Karpas-422 (cell line): ENCODE measurements at regions not wholly inside any gene's neighbourhood (a gene's known extent, or its start where the extent isn't known, plus 50 kb on each side); places are given as distances from the start of the nearest gene placed in this dataset.

Experiments
- DNase-seq: peaks from one replicate; pipeline ENCODE4 v3.0.0-alpha.2; 2015
- H2AFZ ChIP-seq: fragments of 200-600 bp; sonication (generic); 2 replicates; pipeline ENCODE4 v1.6.1; 2014; ENCODE audit warnings: antibody characterized with exemption, low read length, mixed read lengths
- H3K27ac ChIP-seq: fragments of 200-600 bp; sonication (generic); 2 replicates; pipeline ENCODE4 v1.5.1; 2014; ENCODE audit warnings: mild to moderate bottlenecking, low read length, moderate library complexity
- H3K27me3 ChIP-seq: fragments of 200-600 bp; sonication (generic); 2 replicates; pipeline ENCODE4 v1.6.1; 2014; ENCODE audit warnings: low read length, mixed read lengths
- H3K36me3 ChIP-seq: fragments of 200-600 bp; sonication (generic); 2 replicates; pipeline ENCODE4 v1.6.1; 2014; ENCODE audit warnings: low read length, mixed read lengths; ENCODE audit not compliant: insufficient read depth
- H3K4me1 ChIP-seq: fragments of 200-600 bp; sonication (generic); 2 replicates; pipeline ENCODE4 v1.6.1; 2014; ENCODE audit warnings: mild to moderate bottlenecking, low read length, mixed read lengths
- H3K4me2 ChIP-seq: fragments of 200-600 bp; sonication (generic); 2 replicates; pipeline ENCODE4 v1.6.1; 2014; ENCODE audit warnings: low read length, low read depth, mild to moderate bottlenecking; ENCODE audit not compliant: poor library complexity, severe bottlenecking
- H3K4me3 ChIP-seq: fragments of 200-600 bp; sonication (generic); 2 replicates; pipeline ENCODE4 v1.5.1; 2014; ENCODE audit warnings: mild to moderate bottlenecking, antibody characterized with exemption, low read length, mixed read lengths
- H3K79me2 ChIP-seq: fragments of 200-600 bp; sonication (generic); 2 replicates; pipeline ENCODE4 v1.6.1; 2014; ENCODE audit warnings: mild to moderate bottlenecking, low read length, mixed read lengths
- H3K9ac ChIP-seq: fragments of 200-600 bp; sonication (generic); 2 replicates; pipeline ENCODE4 v1.6.0; 2014; ENCODE audit warnings: low read length
- H3K9me2 ChIP-seq: fragments of 200-600 bp; sonication (generic), shearing (Covaris generic); replicated peaks from 2 replicates; pipeline ENCODE4 v1.6.0; 2014; ENCODE audit warnings: mild to moderate bottlenecking, low read length, moderate library complexity; ENCODE audit not compliant: insufficient read depth
- H3K9me3 ChIP-seq: fragments of 300-700, 200-600 bp; sonication (generic); 2 replicates; pipeline ENCODE4 v1.6.1; 2014; ENCODE audit warnings: low read length, mixed read lengths
- H4K20me1 ChIP-seq: fragments of 200-600 bp; sonication (generic); 2 replicates; pipeline ENCODE4 v1.6.1; 2014; ENCODE audit warnings: mild to moderate bottlenecking, antibody characterized with exemption, low read length, low read depth; ENCODE audit not compliant: insufficient read depth

DNA sequence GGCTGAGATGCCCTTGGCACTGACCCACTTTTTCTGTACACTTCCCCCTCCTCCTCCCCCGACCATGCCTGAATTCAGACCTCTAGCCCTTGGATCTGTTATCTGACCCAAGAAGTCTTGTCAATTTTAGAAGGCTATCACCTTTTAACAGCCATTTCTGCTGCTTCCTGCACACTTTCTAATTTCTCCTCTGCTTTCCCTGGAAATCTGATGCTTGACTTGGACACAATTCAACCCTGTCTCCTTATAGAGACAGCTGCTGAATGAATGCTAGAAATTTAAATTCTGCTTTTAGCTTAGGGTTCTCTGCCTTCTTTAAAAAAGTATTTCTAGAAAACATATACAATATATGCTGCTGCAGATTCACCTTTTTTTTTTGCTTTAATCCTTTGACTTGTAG is 417.9 kb upstream of the KLF6 start:
- Histone ChIP-seq H2AFZ (no peak overlapping the region), H3K27me3 (no peaks in the 10 kb centered on the region), H3K9ac (no peak overlapping the region), H3K9me2 (no peaks in the 10 kb centered on the region), H3K4me1 (no peaks in the 10 kb centered on the region), H3K4me3 (no peak overlapping the region), H3K36me3 (no peaks in the 10 kb centered on the region), H3K79me2 (no peaks in the 10 kb centered on the region), H3K9me3 (no peaks in the 10 kb centered on the region), H4K20me1 (no peaks in the 10 kb centered on the region), H3K27ac (no peak overlapping the region), H3K4me2 (no peak overlapping the region)
- no peak for DNase-seq

DNA sequence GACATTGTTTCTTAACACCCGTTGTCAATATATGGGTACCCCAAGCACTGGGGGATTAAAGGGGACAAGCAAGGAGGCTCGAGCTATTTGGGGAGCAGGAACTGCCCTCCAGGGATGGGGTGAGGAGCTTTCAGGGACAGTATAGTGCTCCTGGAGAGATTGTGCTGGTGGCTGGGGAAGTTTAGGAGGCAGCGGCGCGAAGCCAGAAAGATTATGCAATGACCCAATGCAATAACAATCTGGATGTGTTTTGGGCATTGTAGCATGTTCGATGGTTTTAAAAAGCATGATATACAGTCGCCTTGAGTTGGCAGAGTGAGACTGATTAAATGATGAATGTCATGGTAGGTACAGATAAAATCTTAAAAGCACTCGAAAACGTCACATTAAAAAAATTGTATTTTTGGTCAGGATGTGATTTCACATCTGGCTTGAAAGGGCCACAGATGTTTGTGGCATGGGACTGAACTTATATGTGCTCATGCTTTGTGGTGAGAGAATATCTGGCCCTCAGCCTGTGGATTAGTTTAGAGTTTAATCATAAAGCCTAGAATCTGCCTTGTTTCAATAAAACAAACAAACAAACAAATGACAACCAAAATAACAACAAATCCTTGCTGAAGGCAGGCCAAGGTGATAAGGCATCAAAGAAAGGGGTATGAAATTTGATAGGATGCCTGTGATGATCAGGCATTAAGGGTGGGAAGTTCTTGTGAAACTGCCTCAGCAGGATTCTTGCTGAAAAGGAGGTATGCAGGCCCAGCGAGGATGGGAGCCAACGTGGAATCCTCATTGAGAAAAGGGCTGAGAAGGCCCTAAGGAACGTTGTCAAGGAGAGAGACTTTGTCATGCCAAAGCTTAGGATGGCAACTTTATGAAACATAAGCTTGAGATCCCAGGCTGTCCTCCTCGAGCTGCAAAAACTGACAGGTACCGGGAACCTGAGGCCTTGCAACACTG is 417.1 kb upstream of the KLF6 start:
- no peaks in the 10 kb centered on the region for H3K27me3 ChIP-seq
- no peak overlapping the region for H2AFZ ChIP-seq
- no peaks in the 10 kb centered on the region for H3K79me2 ChIP-seq
- H3K4me1 ChIP-seq, result no peaks in the 10 kb centered on the region
- no peak for DNase-seq
- H3K9me3 ChIP-seq, result no peaks in the 10 kb centered on the region
- no peak overlapping the region for H3K4me3 ChIP-seq
- H3K4me2 ChIP-seq, result no peak overlapping the region
- H3K36me3 ChIP-seq, result no peaks in the 10 kb centered on the region
- H4K20me1 ChIP-seq, result no peaks in the 10 kb centered on the region
- no peak overlapping the region for H3K9ac ChIP-seq
- H3K9me2 ChIP-seq, result no peaks in the 10 kb centered on the region
- H3K27ac ChIP-seq, result no peak overlapping the region

DNA sequence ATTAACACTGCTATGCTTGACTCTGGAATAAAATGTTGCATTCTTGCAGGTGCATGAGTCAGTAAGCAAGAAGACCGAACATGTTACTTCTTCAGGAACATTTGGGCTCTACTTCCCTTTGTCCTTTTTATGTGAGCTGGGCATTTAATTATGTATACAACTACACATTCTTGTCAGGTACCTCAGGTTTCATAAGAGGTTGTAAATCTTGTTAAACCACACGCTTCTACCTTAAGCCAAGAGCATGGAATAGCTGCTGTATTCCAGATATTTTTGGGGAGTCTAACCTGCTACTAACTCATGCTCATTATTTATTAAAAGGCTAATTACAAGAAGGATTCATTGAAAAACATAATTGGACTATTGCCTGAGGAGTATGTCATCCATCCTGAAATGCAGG is 414.2 kb upstream of the KLF6 start:
- Histone ChIP-seq H3K36me3 (no peaks in the 10 kb centered on the region), H4K20me1 (no peaks in the 10 kb centered on the region), H3K27ac (no peak overlapping the region), H3K4me2 (no peak overlapping the region), H3K79me2 (no peaks in the 10 kb centered on the region), H2AFZ (no peak overlapping the region), H3K27me3 (no peaks in the 10 kb centered on the region), H3K4me3 (no peak overlapping the region), H3K4me1 (no peaks in the 10 kb centered on the region), H3K9ac (no peak overlapping the region), H3K9me3 (no peaks in the 10 kb centered on the region), H3K9me2 (no peaks in the 10 kb centered on the region)
- DNase-seq, result no peak

DNA sequence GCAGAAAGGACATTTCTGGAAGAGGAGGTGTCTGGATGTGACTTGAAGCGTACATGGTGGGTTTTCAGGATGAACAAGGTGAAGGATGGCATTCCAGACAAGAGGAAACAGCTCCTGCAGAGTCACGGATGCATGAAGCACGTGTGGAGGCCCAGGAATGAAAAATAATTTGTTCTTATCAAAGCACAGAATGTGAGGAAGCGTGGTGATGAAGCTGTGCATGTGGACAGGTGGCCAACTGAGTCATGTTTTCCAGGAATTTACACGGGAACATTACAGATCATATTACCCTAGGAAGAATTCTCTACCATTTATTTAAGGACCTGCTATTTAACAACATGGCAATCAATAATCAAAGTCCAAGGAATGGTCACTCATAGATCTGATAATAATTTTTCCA is 413.2 kb upstream of the KLF6 start:
- Histone ChIP-seq H2AFZ (no peak overlapping the region), H3K79me2 (no peaks in the 10 kb centered on the region), H3K27me3 (no peaks in the 10 kb centered on the region), H3K4me2 (no peak overlapping the region), H3K9ac (no peak overlapping the region), H3K36me3 (no peaks in the 10 kb centered on the region), H3K27ac (no peak overlapping the region), H3K4me3 (no peak overlapping the region), H3K9me2 (no peaks in the 10 kb centered on the region), H3K4me1 (no peaks in the 10 kb centered on the region), H3K9me3 (no peaks in the 10 kb centered on the region), H4K20me1 (no peaks in the 10 kb centered on the region)
- no peak for DNase-seq

DNA sequence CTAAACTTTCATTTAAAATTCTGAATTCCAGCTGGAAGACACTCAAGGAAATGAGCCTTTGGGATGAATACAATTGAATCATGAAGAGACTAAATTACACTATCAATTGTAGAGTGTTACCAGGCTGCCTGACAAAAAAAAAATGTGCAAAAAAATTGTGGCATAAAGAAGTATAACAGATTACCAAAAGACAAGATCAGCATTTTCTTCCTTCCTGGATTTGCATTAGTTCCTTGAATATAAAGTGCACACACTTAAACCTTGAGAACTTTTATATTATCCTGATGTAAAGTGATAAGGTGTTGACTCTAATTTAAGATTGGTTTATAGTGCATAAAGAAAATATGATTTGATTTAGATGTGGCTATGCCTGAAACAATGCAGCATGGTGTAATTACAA is 412.7 kb upstream of the KLF6 start:
- no peak overlapping the region for H3K27ac ChIP-seq
- no peaks in the 10 kb centered on the region for H3K9me2 ChIP-seq
- H3K36me3 ChIP-seq, result no peaks in the 10 kb centered on the region
- no peak for DNase-seq
- no peak overlapping the region for H3K4me3 ChIP-seq
- H3K9ac ChIP-seq, result no peak overlapping the region
- no peaks in the 10 kb centered on the region for H3K9me3 ChIP-seq
- H3K4me2 ChIP-seq, result no peak overlapping the region
- no peak overlapping the region for H2AFZ ChIP-seq
- no peaks in the 10 kb centered on the region for H4K20me1 ChIP-seq
- no peaks in the 10 kb centered on the region for H3K27me3 ChIP-seq
- no peaks in the 10 kb centered on the region for H3K79me2 ChIP-seq
- H3K4me1 ChIP-seq, result no peaks in the 10 kb centered on the region

DNA sequence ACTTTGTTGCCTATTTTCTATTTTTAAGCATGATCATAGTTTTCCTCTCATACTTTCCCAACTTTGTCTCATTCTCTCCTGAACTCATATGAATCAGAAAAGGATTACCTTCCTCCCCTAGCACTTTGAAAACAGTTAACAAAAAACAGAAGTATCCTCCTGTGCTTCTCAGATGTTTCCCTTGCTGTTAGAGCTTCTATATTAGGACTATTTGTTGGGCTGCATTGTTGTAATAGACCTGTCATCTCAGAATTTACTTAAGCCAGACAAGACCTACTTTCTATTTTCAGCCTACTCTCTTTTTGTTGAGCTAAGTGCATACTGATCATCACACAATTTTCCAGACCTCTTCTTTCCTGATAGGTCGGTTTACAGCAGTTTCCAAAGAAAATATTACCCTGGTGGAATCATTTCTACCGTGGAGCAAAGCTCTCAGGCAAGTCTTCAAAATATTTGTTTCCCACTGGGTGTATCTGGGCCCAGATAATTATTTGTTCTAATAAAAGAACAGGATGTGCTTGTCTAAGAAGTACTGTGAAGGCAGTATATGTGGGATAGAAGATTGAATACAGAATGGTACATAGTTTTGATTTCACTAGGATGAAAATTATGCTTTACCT is 411.9 kb upstream of the KLF6 start:
- DNase-seq, result no peak
- Histone ChIP-seq H3K4me2 (no peak overlapping the region), H2AFZ (no peak overlapping the region), H3K27ac (no peak overlapping the region), H3K36me3 (no peaks in the 10 kb centered on the region), H3K27me3 (no peaks in the 10 kb centered on the region), H3K9me2 (no peaks in the 10 kb centered on the region), H3K79me2 (no peaks in the 10 kb centered on the region), H3K4me3 (no peak overlapping the region), H3K4me1 (no peaks in the 10 kb centered on the region), H3K9ac (no peak overlapping the region), H3K9me3 (no peaks in the 10 kb centered on the region), H4K20me1 (no peaks in the 10 kb centered on the region)

DNA sequence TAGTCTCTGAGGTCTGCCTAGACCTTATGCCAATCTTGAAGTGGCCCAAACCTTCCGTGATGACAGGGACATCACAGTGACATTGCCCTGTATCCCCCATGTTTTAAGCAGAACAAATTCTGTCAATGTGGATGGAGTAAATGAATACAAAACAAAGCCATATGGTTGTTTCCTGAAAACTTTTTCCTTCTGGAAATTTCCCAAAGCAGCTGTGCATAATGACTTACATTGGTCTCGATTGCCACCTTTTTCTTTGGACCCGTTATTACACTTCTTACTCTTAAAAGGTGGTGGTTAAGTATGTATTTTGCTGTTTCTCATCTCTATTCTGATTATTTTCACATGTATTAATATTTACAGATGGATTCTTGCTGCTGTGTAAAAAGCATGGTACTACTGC is 411.2 kb upstream of the KLF6 start:
- Histone ChIP-seq H3K4me2 (no peak overlapping the region), H4K20me1 (no peaks in the 10 kb centered on the region), H3K4me3 (no peak overlapping the region), H3K27ac (no peak overlapping the region), H3K36me3 (no peaks in the 10 kb centered on the region), H3K9ac (no peak overlapping the region), H3K4me1 (no peaks in the 10 kb centered on the region), H3K79me2 (no peaks in the 10 kb centered on the region), H3K27me3 (no peaks in the 10 kb centered on the region), H3K9me2 (no peaks in the 10 kb centered on the region), H2AFZ (no peak overlapping the region), H3K9me3 (no peaks in the 10 kb centered on the region)
- no peak for DNase-seq

DNA sequence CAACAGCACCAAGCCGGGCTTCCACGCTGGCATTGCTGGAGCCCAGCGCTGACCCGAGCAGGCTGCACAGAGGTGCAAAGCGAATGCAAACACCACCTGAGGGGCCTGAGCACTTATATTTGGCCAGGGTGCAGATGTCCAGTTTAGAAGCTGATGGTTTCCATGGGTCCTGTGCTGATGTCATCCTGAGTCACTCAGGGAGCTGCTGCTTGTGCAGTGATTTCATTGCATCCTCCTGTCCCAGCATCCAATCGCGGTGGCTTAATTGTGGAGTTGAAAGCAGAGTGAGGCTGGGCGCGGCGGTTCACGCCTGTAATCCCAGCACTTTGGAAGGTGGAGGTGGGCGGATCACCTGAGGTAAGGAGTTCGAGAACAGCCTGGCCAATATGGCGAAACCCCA is 410.2 kb upstream of the KLF6 start:
- Histone ChIP-seq H3K9me2 (no peaks in the 10 kb centered on the region), H4K20me1 (no peaks in the 10 kb centered on the region), H3K36me3 (no peaks in the 10 kb centered on the region), H3K4me2 (no peak overlapping the region), H3K4me3 (no peak overlapping the region), H3K9me3 (no peaks in the 10 kb centered on the region), H3K27me3 (no peaks in the 10 kb centered on the region), H2AFZ (no peak overlapping the region), H3K4me1 (no peaks in the 10 kb centered on the region), H3K9ac (no peak overlapping the region), H3K27ac (no peak overlapping the region), H3K79me2 (no peaks in the 10 kb centered on the region)
- no peak for DNase-seq
